Mesodermal cell (in vitro differentiated cells): ENCODE measurements at regions not wholly inside any gene's neighbourhood (a gene's known extent, or its start where the extent isn't known, plus 50 kb on each side); places are given as distances from the start of the nearest gene placed in this dataset.

Experiments
- H3K27ac ChIP-seq: 2 replicates; pipeline ENCODE4 v1.7.0; 2013; ENCODE audit warnings: mild to moderate bottlenecking, low read depth, low read length, moderate library complexity; ENCODE audit not compliant: severe bottlenecking
- H3K36me3 ChIP-seq: 2 replicates; pipeline ENCODE4 v1.7.1; 2013; ENCODE audit warnings: mild to moderate bottlenecking, low read length, moderate library complexity; ENCODE audit not compliant: control insufficient read depth, insufficient read depth
- H3K4me1 ChIP-seq: one replicate; pipeline ENCODE4 v1.7.1; 2013; ENCODE audit warnings: mild to moderate bottlenecking, low read length; ENCODE audit not compliant: insufficient read depth, control insufficient read depth, poor library complexity, severe bottlenecking
- H3K4me3 ChIP-seq: 2 replicates; pipeline ENCODE4 v1.7.0; 2013; ENCODE audit warnings: low read length, control low read depth, mild to moderate bottlenecking; ENCODE audit not compliant: insufficient read depth, poor library complexity, severe bottlenecking; ENCODE audit errors: extremely low read depth
- H3K9me3 ChIP-seq: 2 replicates; pipeline ENCODE4 v1.7.1; 2013; ENCODE audit warnings: mild to moderate bottlenecking, low read length, moderate library complexity; ENCODE audit not compliant: control insufficient read depth
- WGBS, 2 experiments: methylation state at CpG; one replicate each; pipeline ENCODE4 v1.1.5; 2013; ENCODE audit warnings: missing lambda C conversion rate in 2 of 2; ENCODE audit not compliant: insufficient coverage in 2 of 2; 5-methylcytosine and 5-hydroxymethylcytosine counted together

DNA sequence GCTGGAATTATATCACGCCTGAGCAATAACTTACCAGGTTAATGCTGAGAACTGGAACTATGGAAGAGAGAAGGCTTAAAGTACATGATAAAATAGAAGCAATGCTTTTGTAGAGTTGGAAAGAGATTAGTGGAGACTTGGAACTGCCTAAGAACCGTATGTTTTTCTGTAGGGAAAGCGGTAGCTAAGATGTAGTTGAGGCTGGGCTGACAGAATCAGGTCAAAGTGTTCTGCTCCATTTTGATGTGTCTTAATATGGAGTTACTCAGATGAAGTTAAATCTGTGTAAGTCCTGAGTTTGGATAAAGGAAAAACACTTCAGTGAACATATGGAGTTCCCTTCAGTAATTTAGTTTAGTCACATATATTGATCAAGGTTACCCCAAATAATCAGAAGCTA lies 860.9 kb upstream of the CXADR start:
- H3K4me1 ChIP-seq: no peaks in the 10 kb centered on the region
- no peaks in the 10 kb centered on the region for H3K9me3 ChIP-seq
- H3K27ac ChIP-seq: no peak overlapping the region
- 76 to 94% methylated on average over 2 to 3 of the region's 3 CpGs for WGBS, 2 experiments
- H3K36me3 ChIP-seq: no peaks in the 10 kb centered on the region
- no peak overlapping the region for H3K4me3 ChIP-seq

DNA sequence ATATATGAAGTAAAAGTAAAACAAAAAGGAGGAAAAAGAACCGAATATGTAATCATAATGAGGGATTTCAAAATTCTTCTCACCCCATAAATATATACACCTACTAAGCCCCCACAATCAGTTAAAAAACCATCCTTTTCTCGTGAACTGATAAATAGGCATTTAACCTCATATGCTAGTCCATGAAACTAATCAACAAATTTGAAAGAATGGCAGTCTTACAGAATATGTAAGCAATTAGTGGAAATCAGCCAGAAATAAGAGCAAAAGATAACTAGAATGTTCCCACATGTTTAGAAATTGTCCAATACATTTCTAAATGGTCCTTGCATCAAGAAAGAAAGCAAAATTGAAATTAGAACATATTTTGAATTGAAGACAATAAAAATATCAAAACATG lies 849.4 kb upstream of the CXADR start:
- Histone ChIP-seq H3K36me3 (no peaks in the 10 kb centered on the region), H3K4me1 (no peaks in the 10 kb centered on the region), H3K4me3 (no peak overlapping the region), H3K9me3 (no peaks in the 10 kb centered on the region), H3K27ac (no peak overlapping the region)
- no CpG with 5 or more reads among the region's 2 CpGs for whole genome bisulfite sequencing, 2 experiments

DNA sequence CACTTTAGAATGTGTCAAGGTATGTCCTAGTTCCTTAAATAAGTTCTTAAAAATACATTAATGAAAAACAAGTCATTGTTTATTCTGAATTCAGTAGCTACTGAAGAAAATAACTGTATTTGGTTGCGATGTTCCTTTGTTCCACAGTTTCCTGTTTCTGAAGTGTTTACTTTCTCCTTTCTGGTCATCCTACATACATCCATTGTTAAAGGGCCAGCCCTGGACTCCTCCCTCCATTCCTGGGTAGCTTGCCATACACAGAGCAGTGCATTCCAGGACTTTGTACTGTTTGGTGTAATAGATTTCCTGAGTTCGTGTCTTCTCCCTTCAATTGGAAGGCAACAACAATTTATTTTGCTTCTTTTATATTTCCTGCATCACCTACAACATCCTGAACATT lies 845.4 kb upstream of the CXADR start:
- Histone ChIP-seq H3K4me3 (no peak overlapping the region), H3K36me3 (no peaks in the 10 kb centered on the region), H3K4me1 (no peaks in the 10 kb centered on the region), H3K27ac (no peak overlapping the region), H3K9me3 (no peaks in the 10 kb centered on the region)
- 82% methylated on average over 2 of the region's 2 CpGs; no CpG with 5 or more reads in 1 of the 2 experiments for WGBS, 2 experiments

DNA sequence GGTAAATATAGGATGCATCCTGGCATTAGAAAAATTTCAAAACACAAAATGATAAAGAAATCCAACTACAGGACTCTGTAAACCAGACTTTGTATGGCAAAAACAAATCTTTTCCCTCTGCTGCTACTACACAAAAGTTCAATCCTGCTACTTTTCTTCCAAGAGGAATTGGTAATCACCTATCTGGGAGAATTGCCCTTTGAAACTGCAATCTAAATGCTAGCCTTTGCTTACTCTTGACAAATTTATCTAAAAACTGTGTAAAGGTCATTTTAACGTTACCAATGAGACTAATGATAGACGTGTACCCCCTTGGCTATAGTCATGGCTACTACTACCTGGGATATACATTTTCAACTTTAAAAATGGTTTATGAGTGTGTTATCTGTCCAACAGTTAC lies 837.9 kb upstream of the CXADR start:
- H3K4me1 ChIP-seq: no peaks in the 10 kb centered on the region
- H3K36me3 ChIP-seq: no peaks in the 10 kb centered on the region
- H3K4me3 ChIP-seq: no peak overlapping the region
- H3K27ac ChIP-seq: no peak overlapping the region
- H3K9me3 ChIP-seq: no peaks in the 10 kb centered on the region
- 100% methylated on average over 1 of the region's 2 CpGs; no CpG with 5 or more reads in 1 of the 2 experiments for WGBS, 2 experiments

DNA sequence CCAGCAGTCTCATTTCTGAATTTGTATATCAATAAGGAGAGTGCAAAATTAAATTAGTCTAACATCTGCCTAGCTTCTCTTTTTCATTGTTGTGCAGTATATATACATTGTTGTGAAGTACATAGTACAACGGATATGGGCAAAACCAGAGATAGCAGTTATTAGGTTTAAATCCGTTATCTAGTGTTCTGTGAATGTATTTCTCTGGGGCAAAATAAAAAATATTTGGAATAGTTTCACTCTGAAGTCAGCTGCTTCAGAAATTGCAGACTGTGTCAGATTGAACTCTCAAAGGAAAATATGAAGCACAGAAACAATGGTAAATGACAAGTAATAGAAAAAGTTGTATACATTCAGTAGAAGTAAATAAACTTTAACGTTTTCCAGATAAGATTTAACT lies 836.5 kb upstream of the CXADR start:
- WGBS, 2 experiments: 83 to 100% methylated on average over 2 to 3 of the region's 3 CpGs
- Histone ChIP-seq H3K9me3 (no peaks in the 10 kb centered on the region), H3K27ac (no peak overlapping the region), H3K4me1 (no peaks in the 10 kb centered on the region), H3K36me3 (no peaks in the 10 kb centered on the region), H3K4me3 (no peak overlapping the region)

DNA sequence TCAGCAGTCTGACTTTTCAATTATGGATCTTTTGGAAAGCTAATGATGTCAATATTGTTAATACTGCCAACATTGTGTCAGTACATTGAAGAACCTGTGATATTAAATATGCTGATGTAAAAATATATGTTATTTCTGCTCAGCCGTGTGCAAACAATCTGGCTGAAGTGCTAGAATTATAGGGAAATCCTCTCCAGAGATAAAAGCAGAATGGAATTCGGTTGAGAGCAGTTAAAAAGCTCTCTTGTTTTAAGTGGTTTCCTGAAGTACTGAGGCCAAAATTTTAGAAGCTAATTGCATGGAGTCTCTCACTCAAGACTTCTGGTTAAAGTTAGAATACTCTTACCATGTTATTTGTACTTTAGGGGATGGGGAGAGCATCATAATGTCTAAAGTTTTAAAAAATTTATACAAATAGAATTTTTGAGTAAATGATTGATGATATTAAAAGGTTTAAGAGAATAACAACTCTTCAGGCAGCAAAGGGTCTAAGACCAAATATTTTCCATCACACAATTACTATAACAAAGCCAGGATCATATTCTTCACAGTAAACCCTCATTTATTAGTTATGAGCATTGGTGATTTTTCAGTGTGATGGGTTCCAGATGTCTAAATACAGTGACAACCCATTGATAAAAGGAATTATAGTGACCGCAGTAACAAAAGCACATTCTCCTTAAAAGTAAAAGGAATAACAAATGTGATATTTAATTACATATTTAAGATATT lies 834.2 kb upstream of the CXADR start:
- no peak overlapping the region for H3K4me3 ChIP-seq
- 63 to 85% methylated on average over 1 to 2 of the region's 3 CpGs for WGBS, 2 experiments
- H3K27ac ChIP-seq: no peak overlapping the region

DNA sequence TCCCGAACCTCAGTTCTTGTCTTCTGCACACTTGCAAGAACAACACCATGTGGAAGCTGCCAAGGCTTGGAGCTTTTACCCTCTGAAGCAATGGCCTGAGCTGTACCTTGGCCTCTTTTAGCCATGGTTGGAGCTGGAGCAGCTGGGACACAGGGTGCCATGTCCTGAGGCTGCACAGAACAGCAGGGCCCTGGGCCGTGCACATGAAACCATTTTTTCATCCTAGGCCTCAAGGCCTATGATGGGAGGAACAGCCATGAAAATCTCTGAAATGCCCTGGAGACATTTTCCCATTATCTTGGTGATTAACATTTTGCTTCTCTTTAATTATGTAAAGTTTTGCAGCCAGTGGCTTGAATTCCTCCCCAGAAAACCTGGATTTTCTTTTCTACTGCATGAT lies 817.8 kb upstream of the CXADR start:
- H3K36me3 ChIP-seq: no peaks in the 10 kb centered on the region
- H3K4me1 ChIP-seq: no peaks in the 10 kb centered on the region
- WGBS, 2 experiments: 83 to 94% methylated on average over 2 of the region's 2 CpGs
- H3K9me3 ChIP-seq: peaks cover 12% of the 10 kb centered on the region
- H3K4me3 ChIP-seq: no peak overlapping the region
- no peak overlapping the region for H3K27ac ChIP-seq

More for the DNA sequence above, 834.2 kb upstream of the CXADR start:
- Histone ChIP-seq H3K36me3 (no peaks in the 10 kb centered on the region), H3K4me1 (no peaks in the 10 kb centered on the region), H3K9me3 (no peaks in the 10 kb centered on the region)

DNA sequence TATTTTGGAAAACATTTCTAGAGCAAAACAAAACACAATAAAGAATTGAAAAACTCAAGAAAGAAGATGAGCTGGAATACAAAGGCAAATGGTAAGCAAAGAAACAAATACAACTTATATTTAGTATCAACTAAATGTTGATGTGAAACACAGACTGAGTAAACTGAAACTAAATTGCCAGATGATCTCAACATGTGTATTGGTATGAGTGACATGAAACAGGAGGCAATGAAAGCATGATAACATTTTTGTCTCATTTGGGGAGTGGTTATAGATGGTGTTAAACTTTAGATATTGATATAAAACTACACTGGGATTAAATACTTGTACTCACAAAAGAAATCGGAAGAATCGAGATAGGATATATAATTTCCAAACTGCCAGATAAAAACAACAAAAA lies 805.6 kb upstream of the CXADR start:
- no peak overlapping the region for H3K4me3 ChIP-seq
- H3K36me3 ChIP-seq: no peaks in the 10 kb centered on the region
- H3K9me3 ChIP-seq: no peaks in the 10 kb centered on the region
- no peak overlapping the region for H3K27ac ChIP-seq
- WGBS, 2 experiments: no CpG with 5 or more reads among the region's 2 CpGs
- no peaks in the 10 kb centered on the region for H3K4me1 ChIP-seq

DNA sequence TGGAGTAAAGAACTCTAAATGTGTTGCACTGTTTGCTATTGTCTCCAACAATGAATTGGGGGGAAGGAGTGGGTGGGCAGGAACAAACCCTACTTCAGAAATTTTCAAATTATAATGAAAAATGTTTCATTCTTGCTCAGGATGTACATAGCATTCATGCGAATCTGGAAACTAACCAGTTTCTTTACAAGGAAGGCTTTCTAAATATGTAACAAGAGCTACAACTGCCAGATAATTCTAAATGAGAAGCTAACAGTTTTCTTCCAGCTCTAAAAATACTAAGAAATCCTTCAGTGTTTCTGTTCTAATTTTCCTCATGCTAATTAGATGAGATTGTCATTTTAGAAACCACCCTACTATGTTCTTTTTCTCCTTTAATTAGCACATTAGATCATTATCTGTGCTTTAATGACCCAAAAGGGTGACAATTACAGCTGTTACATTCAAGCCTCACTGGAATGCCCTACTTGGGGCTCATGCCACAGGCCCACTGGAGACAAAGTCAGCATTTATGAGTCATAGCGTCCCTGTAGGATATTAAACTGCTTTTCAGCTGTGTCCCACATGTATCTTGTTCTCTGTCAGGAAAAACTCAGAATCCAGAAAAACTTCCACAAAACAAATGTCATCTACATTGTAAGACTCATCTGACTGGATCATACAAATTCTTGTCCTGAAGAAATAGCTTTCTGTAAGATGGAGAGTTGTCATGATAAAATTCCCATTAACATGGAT lies 804.6 kb upstream of the CXADR start:
- H3K9me3 ChIP-seq: no peaks in the 10 kb centered on the region
- 0% methylated on average over 1 of the region's 2 CpGs for WGBS, 2 experiments
- H3K27ac ChIP-seq: no peak overlapping the region
- H3K4me3 ChIP-seq: no peak overlapping the region
- no peaks in the 10 kb centered on the region for H3K4me1 ChIP-seq
- H3K36me3 ChIP-seq: no peaks in the 10 kb centered on the region

DNA sequence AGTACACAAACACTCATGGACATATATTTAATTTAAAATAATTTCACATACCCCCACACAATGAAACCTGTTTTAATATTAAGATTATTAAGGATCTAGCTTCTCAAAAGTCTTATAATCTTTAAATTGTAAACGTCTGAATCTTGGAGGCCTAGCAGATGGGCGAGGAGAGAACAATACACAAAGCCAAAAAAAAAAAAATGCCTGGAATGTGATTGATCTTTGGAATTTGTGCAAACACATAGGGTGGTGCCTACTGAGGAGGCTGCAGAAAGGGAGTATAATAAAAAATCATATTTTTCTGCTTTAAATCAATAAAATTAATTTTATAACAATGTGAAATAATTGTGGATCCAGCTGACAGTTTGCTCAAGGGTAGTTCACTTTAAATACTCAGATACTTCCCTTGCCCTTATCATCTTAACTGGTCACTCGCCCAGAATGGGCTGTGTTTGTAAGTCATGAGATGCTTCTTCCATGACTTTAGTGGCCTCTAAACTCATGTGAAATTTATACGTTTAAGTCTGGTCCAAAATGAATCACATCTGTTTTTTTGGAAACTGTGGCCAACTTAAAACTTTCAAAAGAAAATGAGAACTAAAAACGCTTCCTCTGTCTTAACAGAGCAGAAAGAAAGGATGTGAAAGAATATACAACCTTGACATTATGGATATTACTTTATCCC lies 802.8 kb upstream of the CXADR start:
- WGBS, 2 experiments: 81% methylated on average over 3 of the region's 5 CpGs; no CpG with 5 or more reads in 1 of the 2 experiments
- H3K9me3 ChIP-seq: no peaks in the 10 kb centered on the region

More for the DNA sequence above, 802.8 kb upstream of the CXADR start:
- H3K27ac ChIP-seq: no peak overlapping the region
- no peaks in the 10 kb centered on the region for H3K4me1 ChIP-seq
- no peaks in the 10 kb centered on the region for H3K36me3 ChIP-seq
- H3K4me3 ChIP-seq: no peak overlapping the region
